GM12878 (cell line): ENCODE measurements at regions not wholly inside any gene's neighbourhood (a gene's known extent, or its start where the extent isn't known, plus 50 kb on each side); places are given as distances from the start of the nearest gene placed in this dataset.

ENCODE experiments used
- ATAC-seq: fragments of 200-7000 bp; cut with Tn5 transposase; 3 replicates; pipeline ENCODE4 v1.9.1; 2020; ENCODE audit warnings: mild to moderate bottlenecking, moderate library complexity
- BruUV-seq: library from RNA; stranded (reverse); fragments of 400-500 nt; replicated peaks from 2 replicates; lab custom pipeline; 2021; lab: Mats Ljungman, UMichigan
- CTCF ChIA-PET: fragments of 300-600 bp; sonication (Branson Sonifier 250); formaldehyde crosslinking; extraction: SDS; loops from one replicate; lab custom pipeline; 2021; ENCODE audit warnings: inconsistent platforms; lab: Yijun Ruan, JAX
- POLR2A ChIA-PET: fragments of 350-600 bp; formaldehyde crosslinking; extraction: SDS; loops from one replicate; lab custom pipeline; 2021; ENCODE audit warnings: inconsistent platforms; lab: Charles Lee
- RAD21 ChIA-PET: fragments of 300-600 bp; sonication (Branson Sonifier 250); formaldehyde crosslinking; loops from one replicate; lab custom pipeline; 2023; ENCODE audit warnings: antibody characterized with exemption; ENCODE audit not compliant: unreplicated experiment; lab: Charles Lee
- SMC1A ChIA-PET: fragments of 300-600 bp; sonication (Branson Sonifier 250); formaldehyde crosslinking; loops from one replicate; lab custom pipeline; 2023; ENCODE audit not compliant: unreplicated experiment, uncharacterized antibody; lab: Charles Lee
- DNase-seq: peaks from one replicate; pipeline ENCODE4 v3.0.0-alpha.2; 2011; ENCODE audit warnings: low read depth, low spot score
- FAIRE-seq: peaks from 3 replicates; lab custom pipeline; 2011; peaks lifted over from hg19 to GRCh38; lab: Jason Lieb, UNC
- H2AFZ ChIP-seq: 2 replicates; pipeline ENCODE4 v1.6.0; 2011; ENCODE audit warnings: low read depth, low read length, control low read depth; ENCODE audit not compliant: control insufficient read depth
- H3K27ac ChIP-seq: 2 replicates; pipeline ENCODE4 v1.5.1; 2011; ENCODE audit warnings: control low read depth; ENCODE audit not compliant: control insufficient read depth, insufficient read depth
- H3K27me3 ChIP-seq, 2 experiments: replicated peaks in 1 of 2; 2 replicates each; pipeline versions ENCODE4 v1.6.0 to v1.6.1; 2011; ENCODE audit warnings: low read length in 1 of 2; ENCODE audit not compliant: control insufficient read depth in 2 of 2, insufficient read depth in 2 of 2
- H3K36me3 ChIP-seq, 2 experiments: 2 replicates each; pipeline ENCODE4 v1.5.1; 2011; ENCODE audit warnings: low read length in 1 of 2; ENCODE audit not compliant: control insufficient read depth in 2 of 2, insufficient read depth in 2 of 2
- H3K4me1 ChIP-seq: 2 replicates; pipeline ENCODE4 v1.6.1; 2011; ENCODE audit warnings: mild to moderate bottlenecking, low read length, moderate library complexity, mixed read lengths; ENCODE audit not compliant: control insufficient read depth, insufficient read depth
- H3K4me2 ChIP-seq: 2 replicates; pipeline ENCODE4 v1.6.0; 2011; ENCODE audit warnings: control low read depth; ENCODE audit not compliant: control insufficient read depth, insufficient read depth
- H3K4me3 ChIP-seq: fragments of 200-600 bp; sonication (generic); 2 replicates; pipeline ENCODE4 v1.5.1; 2016
- H3K79me2 ChIP-seq: 2 replicates; pipeline ENCODE4 v1.6.0; 2011; ENCODE audit warnings: low read length; ENCODE audit not compliant: control insufficient read depth, insufficient read depth
- H3K9ac ChIP-seq: 2 replicates; pipeline ENCODE4 v1.8.0; 2011; ENCODE audit warnings: low read length, control low read depth, mixed read lengths; ENCODE audit not compliant: control insufficient read depth, insufficient read depth
- H3K9me3 ChIP-seq: replicated peaks from 3 replicates; pipeline ENCODE4 v1.5.1; 2011; ENCODE audit warnings: mild to moderate bottlenecking, low read length; ENCODE audit not compliant: control insufficient read depth, insufficient read depth
- H4K20me1 ChIP-seq: 2 replicates; pipeline ENCODE4 v1.6.0; 2011; ENCODE audit not compliant: control insufficient read depth, insufficient read depth
- BMI1 ChIP-seq: fragments of 450-650 bp; IDR thresholded peaks from 2 replicates; pipeline ENCODE4 v1.6.1; 2016; ENCODE audit warnings: mild to moderate bottlenecking, moderate library complexity, borderline replicate concordance
- CEBPB ChIP-seq, 2 experiments: fragments of 150-350 bp in 1 of 2; IDR thresholded peaks; 2 replicates each; pipeline ENCODE4 v1.6.1; 2012 to 2014; ENCODE audit warnings: low read depth in 2 of 2, low read length in 2 of 2, borderline replicate concordance in 1 of 2, inconsistent platforms in 1 of 2
- NFYA ChIP-seq: IDR thresholded peaks from 2 replicates; pipeline ENCODE4 v1.6.1; 2011; ENCODE audit warnings: low read depth, mild to moderate bottlenecking, low read length, improper control_type of control experiment, borderline replicate concordance
- POLR2A ChIP-seq: IDR thresholded peaks from 2 replicates; pipeline ENCODE4 v1.6.1; 2011; ENCODE audit warnings: low read depth, mild to moderate bottlenecking, low read length
- WGBS: methylation state at CpG from one replicate; pipeline ENCODE4 v1.1.6; 2016; ENCODE audit warnings: low lambda C conversion rate; ENCODE audit not compliant: insufficient replicate concordance, insufficient coverage; ENCODE audit errors: missing lambda C conversion rate; 5-methylcytosine and 5-hydroxymethylcytosine counted together
- in situ Hi-C: fragments of 300-500 bp; cut with MboI; formaldehyde crosslinking; loops from 9 replicates; pipeline ENCODE4 v1.14.3; 2018; ENCODE audit warnings: mixed read lengths
- intact Hi-C: fragments of 100-400 bp; cut with micrococcal nuclease; formaldehyde crosslinking; loops from one replicate; pipeline ENCODE4 v1.14.2; 2022; ENCODE audit not compliant: unreplicated experiment
- TF ChIP-seq, protein P1 (sequence below): fragments of 450-650 bp; IDR thresholded peaks from 2 replicates; pipeline ENCODE4 v1.6.1; 2017; ENCODE audit warnings: mild to moderate bottlenecking

DNA sequence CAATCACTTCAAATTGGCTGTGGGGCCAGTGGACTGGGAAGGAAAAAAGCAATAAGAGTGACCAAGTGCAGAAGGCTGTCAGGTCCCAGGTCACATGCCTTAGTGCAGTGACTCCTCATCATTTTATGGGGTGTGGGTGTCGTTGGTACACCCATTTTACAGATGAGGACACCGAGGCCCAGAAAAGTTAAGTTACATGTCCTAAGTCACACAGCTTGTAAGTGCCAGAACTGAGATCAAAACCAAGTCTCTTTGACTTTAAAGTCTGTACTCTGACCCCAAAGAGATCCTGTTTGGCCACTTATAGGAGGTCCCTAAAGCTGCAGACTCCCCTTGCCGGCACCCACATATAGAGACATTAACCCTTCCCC is 63.0 kb upstream of the POLG start:
- ChIA-PET RAD21 (interaction anchor here (0.8 to 0.9 kb wide), 2 partner anchors 15 to 38 kb away, joined by 3 read pairs; no protein-coding TSS in a partner anchor), POLR2A (no interaction called here)
- H3K9me3 ChIP-seq, result no peaks in the 10 kb centered on the region

More for the DNA sequence above, 63.0 kb upstream of the POLG start:
- Histone ChIP-seq H3K36me3 (no peaks in the 10 kb centered on the region), H3K27ac (no peak overlapping the region), H3K4me2 (no peak overlapping the region), H4K20me1 (no peaks in the 10 kb centered on the region), H3K4me3 (no peak overlapping the region), H3K9ac (no peak overlapping the region), H3K27me3 (peaks cover 0 to 1% of the 10 kb centered on the region in 2 experiments; a peak in 1 of 4 replicates)
- SMC1A ChIA-PET, result interaction anchor here (0.6 kb wide), 1 partner anchor 59 kb away, joined by 4 read pairs; no protein-coding TSS in a partner anchor
- no TSS peak for BruUV-seq
- DNase-seq (no peak), FAIRE-seq (no peak)
- intact Hi-C loops, result no loop called here
- WGBS, result 38% methylated on average over 3 of the region's 3 CpGs
- TF ChIP-seq POLR2A (no peak), NFYA (no peak), BMI1 (no peak), CEBPB (IDR thresholded peaks at IDR 0.05; ENCODE audit: borderline replicate concordance in 1 of 2, low read depth in 2 of 2, low read length in 2 of 2) (no peak)
- TF ChIP-seq, protein P1, sequence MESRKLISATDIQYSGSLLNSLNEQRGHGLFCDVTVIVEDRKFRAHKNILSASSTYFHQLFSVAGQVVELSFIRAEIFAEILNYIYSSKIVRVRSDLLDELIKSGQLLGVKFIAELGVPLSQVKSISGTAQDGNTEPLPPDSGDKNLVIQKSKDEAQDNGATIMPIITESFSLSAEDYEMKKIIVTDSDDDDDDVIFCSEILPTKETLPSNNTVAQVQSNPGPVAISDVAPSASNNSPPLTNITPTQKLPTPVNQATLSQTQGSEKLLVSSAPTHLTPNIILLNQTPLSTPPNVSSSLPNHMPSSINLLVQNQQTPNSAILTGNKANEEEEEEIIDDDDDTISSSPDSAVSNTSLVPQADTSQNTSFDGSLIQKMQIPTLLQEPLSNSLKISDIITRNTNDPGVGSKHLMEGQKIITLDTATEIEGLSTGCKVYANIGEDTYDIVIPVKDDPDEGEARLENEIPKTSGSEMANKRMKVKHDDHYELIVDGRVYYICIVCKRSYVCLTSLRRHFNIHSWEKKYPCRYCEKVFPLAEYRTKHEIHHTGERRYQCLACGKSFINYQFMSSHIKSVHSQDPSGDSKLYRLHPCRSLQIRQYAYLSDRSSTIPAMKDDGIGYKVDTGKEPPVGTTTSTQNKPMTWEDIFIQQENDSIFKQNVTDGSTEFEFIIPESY, result no peak
- TF ChIP-seq, all 136 proteins: peak for 0
- Histone ChIP-seq H3K79me2 (no peaks in the 10 kb centered on the region; the same call in 1 of the 2 replicates), H3K4me1 (peaks cover 13% of the 10 kb centered on the region; the same call in 1 of the 2 replicates), H2AFZ (no peak overlapping the region)
- in situ Hi-C loops, result no loop called here
- no peak for ATAC-seq
- CTCF ChIA-PET, result interaction anchor here (0.9 to 5.9 kb wide), 6 partner anchors 18 to 191 kb away, joined by 3 to 68 read pairs (median 4); no protein-coding TSS in a partner anchor
